ENCODE measurements at regions not wholly inside any gene's neighbourhood (a gene's known extent, or its start where the extent isn't known, plus 50 kb on each side); places are given as distances from the start of the nearest gene placed in this dataset.

DNA sequence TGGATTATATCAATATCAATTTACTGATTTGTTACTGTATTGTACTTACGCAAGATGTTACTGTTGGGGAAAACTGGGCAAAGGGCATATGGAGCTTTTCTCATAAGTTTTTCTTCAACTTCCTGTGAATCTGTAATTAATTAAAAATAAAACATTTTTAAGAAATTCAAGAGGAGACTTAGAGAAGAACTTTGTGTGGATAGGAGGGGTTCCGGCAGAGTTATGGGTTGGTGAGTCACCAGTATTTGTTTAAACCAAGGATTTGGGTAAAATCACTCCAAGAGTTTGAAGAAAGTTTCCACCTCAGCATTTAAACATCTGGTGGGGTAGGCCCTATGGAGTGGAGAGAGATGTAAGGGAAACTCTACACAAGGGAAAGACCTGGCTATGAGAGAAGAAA is 379.6 kb downstream of the TSHZ3 start:
- Histone ChIP-seq H3K9me3 (no peaks in the 10 kb centered on the region), H3K27ac (no peak overlapping the region), H3K36me3 (no peaks in the 10 kb centered on the region), H3K4me3 (no peak overlapping the region), H3K27me3 (no peaks in the 10 kb centered on the region), H3K4me1 (no peaks in the 10 kb centered on the region)
- intact Hi-C loops (cut with DNase I), result no loop called here
- TF ChIP-seq, protein P1, sequence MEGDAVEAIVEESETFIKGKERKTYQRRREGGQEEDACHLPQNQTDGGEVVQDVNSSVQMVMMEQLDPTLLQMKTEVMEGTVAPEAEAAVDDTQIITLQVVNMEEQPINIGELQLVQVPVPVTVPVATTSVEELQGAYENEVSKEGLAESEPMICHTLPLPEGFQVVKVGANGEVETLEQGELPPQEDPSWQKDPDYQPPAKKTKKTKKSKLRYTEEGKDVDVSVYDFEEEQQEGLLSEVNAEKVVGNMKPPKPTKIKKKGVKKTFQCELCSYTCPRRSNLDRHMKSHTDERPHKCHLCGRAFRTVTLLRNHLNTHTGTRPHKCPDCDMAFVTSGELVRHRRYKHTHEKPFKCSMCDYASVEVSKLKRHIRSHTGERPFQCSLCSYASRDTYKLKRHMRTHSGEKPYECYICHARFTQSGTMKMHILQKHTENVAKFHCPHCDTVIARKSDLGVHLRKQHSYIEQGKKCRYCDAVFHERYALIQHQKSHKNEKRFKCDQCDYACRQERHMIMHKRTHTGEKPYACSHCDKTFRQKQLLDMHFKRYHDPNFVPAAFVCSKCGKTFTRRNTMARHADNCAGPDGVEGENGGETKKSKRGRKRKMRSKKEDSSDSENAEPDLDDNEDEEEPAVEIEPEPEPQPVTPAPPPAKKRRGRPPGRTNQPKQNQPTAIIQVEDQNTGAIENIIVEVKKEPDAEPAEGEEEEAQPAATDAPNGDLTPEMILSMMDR (IDR thresholded peaks at IDR 0.05), result no peak
- no peak for DNase-seq (ENCODE audit: low spot score in 2 of 2)

DNA sequence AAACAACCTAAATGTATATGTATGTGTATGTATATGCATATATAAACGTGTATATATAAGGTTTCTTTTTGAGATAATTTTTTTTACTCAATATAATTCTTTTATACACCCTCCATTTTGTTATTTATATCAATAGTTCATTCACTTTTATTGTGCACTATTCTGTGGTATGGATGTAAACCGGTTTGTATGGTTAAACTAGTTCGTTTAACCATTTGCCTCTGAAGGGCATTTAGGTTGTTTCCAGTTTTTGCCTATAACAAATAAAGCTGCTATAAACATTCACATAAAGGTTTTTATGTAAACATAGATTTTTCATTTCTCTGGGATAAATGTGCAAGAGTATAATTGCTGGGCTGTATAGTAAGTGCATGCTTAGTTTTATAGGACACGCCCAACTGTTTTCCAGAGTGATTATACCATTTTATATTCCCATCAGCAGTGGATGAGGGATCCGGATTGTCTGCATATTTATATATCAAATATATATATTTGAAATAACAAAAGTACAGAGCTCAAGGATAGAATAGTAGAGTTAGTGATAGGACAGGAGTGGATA is 380.3 kb downstream of the TSHZ3 start:
- no peaks in the 10 kb centered on the region for H3K27me3 ChIP-seq
- no peak for DNase-seq (ENCODE audit: low spot score in 2 of 2)
- intact Hi-C loops (cut with DNase I), result no loop called here
- H3K36me3 ChIP-seq, result no peaks in the 10 kb centered on the region
- H3K27ac ChIP-seq, result no peak overlapping the region
- H3K4me1 ChIP-seq, result no peaks in the 10 kb centered on the region
- H3K9me3 ChIP-seq, result no peaks in the 10 kb centered on the region
- TF ChIP-seq, protein P1 (IDR thresholded peaks at IDR 0.05), result no peak
- no peak overlapping the region for H3K4me3 ChIP-seq

DNA sequence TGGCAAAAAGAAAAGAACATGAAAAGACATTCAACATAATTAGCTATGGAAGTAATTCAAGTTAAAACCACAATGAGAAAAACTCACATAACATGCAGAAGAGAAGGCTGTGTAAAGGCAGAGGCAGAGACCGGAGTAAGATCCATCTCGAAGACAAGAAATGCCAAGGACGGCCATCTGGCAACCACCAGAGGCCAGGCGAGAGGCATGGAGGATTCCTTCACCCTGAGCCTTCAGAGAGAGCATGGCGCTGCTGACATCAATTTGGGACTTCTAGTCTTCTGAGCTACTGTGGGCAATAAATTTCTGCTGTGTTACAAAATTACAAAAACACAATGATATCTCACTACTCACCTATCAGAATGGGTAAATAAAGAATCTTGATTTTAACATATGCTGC is 381.0 kb downstream of the TSHZ3 start:
- Histone ChIP-seq H3K27me3 (no peaks in the 10 kb centered on the region), H3K36me3 (no peaks in the 10 kb centered on the region), H3K27ac (no peak overlapping the region), H3K4me1 (no peaks in the 10 kb centered on the region), H3K9me3 (no peaks in the 10 kb centered on the region), H3K4me3 (no peak overlapping the region)
- TF ChIP-seq, protein P1 (IDR thresholded peaks at IDR 0.05), result no peak
- DNase-seq (ENCODE audit: low spot score in 2 of 2), result no peak
- intact Hi-C loops (cut with DNase I), result no loop called here

DNA sequence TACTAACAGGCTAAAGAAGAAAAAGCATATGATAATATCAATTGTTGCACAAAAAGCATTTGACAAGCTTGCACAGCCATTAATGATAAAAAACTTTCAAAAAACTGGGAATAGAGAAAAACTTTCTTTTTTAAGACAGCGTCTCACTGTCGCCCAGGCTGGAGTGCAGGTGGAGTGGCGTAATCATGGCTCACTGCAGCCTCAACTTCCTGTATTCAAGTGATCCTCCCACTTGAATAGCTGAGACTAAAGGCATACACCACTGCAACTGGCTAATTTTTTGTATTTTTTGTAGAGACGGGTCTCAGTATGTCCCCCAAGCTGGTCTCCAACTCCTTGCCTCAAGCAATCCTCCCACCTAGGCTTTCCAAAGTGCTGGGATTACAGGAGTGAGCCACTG is 382.8 kb downstream of the TSHZ3 start:
- H3K27me3 ChIP-seq, result no peaks in the 10 kb centered on the region
- TF ChIP-seq, protein P1 (IDR thresholded peaks at IDR 0.05), result no peak
- no peaks in the 10 kb centered on the region for H3K4me1 ChIP-seq
- no peak for DNase-seq (ENCODE audit: low spot score in 2 of 2)
- no peaks in the 10 kb centered on the region for H3K36me3 ChIP-seq
- intact Hi-C loops (cut with DNase I), result no loop called here
- H3K4me3 ChIP-seq, result no peak overlapping the region
- H3K27ac ChIP-seq, result no peak overlapping the region
- H3K9me3 ChIP-seq, result no peaks in the 10 kb centered on the region

DNA sequence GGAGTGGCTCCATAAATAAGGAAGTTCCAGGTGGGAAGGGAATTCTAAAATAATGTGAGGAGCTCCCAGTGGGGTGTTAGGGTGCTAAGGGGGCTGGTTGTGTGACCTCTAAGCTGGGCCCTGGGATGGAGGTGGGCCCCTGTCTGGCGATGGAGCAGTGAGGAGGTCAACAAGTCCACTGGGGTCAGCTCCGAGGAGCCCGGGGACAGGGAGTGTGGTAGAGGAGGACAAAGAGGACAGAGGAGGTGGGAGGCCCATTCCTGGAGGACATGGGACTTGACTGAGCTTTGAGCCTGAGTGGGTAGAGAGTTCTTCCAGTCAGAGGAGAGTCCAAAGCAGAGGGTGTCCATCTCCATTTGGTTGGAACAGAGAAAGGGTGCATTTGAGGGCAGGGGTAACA is 390.2 kb downstream of the TSHZ3 start:
- intact Hi-C loops (cut with DNase I), result no loop called here
- DNase-seq (ENCODE audit: low spot score in 2 of 2), result no peak
- TF ChIP-seq, protein P1 (IDR thresholded peaks at IDR 0.05), result no peak

More for the DNA sequence above, 390.2 kb downstream of the TSHZ3 start:
- H3K27ac ChIP-seq, result no peak overlapping the region
- no peaks in the 10 kb centered on the region for H3K4me1 ChIP-seq
- H3K4me3 ChIP-seq, result no peak overlapping the region
- no peaks in the 10 kb centered on the region for H3K36me3 ChIP-seq
- no peaks in the 10 kb centered on the region for H3K27me3 ChIP-seq
- H3K9me3 ChIP-seq, result no peaks in the 10 kb centered on the region

Measured in ascending aorta (tissue), 2 donors.